ENCODE measurements at regions not wholly inside any gene's neighbourhood (a gene's known extent, or its start where the extent isn't known, plus 50 kb on each side); places are given as distances from the start of the nearest gene placed in this dataset.

DNA sequence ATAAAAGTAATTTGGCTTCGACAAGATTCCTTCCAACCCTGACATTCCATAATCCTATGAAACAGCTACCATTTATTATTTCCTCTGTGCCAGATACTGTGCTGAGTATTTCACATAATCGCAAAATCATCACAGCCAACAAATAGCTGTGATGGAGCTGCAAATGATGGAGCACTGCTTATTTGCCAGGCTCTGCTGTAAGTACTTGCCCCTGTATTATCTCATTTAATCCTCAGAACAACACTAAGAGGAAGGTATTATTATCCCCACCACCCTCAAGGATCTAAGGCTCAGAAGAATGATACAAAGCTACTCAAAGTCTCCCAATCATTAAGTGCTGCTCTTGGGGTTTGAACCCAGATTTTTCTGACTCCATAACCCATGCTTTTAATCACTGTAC is 145.5 kb downstream of the CCDC34 start:
- Histone ChIP-seq H2AFZ (ENCODE audit: low read depth) (no peak overlapping the region), H3F3A (replicated peaks; ENCODE audit: insufficient read depth) (peaks cover 31% of the 10 kb centered on the region), H3K4me2 (peak overlapping the region; percentile 77), H3K4me1 (ENCODE audit: control insufficient read depth in 1 of 2, insufficient read depth in 2 of 2, low read depth in 1 of 2, low read length in 1 of 2) (peaks cover 24 to 65% of the 10 kb centered on the region in 2 experiments), H3K4me3 (ENCODE audit: low read depth in 2 of 2, low read length in 1 of 2) (no peak overlapping the region; a peak in 1 of 4 replicates), H3K27ac (ENCODE audit: low read depth in 2 of 2, low read length in 1 of 2) (peak overlapping the region; percentile 25 to 99; a peak in 3 of 4 replicates), H3K27me3 (ENCODE audit: insufficient read depth) (no peaks in the 10 kb centered on the region), H3K79me2 (ENCODE audit: insufficient read depth) (no peaks in the 10 kb centered on the region), H3K9me3 (no peaks in the 10 kb centered on the region), H4K20me1 (ENCODE audit: insufficient read depth) (no peaks in the 10 kb centered on the region), H3K9me2 (no peaks in the 10 kb centered on the region), H3K9ac (peak overlapping the region; percentile 73), H3K36me3 (replicated peaks in 1 of 2; ENCODE audit: control insufficient read depth in 1 of 2, insufficient read depth in 2 of 2, low read length in 1 of 2) (no peaks in the 10 kb centered on the region)
- CTCF ChIA-PET = interaction anchor here (1.2 to 2.3 kb wide), 2 partner anchors 13 to 268 kb away, joined by 6 to 7 read pairs; no protein-coding TSS in a partner anchor
- WGBS (ENCODE audit: low lambda C conversion rate) = 94% methylated on average over 2 of the region's 2 CpGs
- DNase-seq = no peak
- POLR2A ChIA-PET = no interaction called here
- TF ChIP-seq, protein P1, sequence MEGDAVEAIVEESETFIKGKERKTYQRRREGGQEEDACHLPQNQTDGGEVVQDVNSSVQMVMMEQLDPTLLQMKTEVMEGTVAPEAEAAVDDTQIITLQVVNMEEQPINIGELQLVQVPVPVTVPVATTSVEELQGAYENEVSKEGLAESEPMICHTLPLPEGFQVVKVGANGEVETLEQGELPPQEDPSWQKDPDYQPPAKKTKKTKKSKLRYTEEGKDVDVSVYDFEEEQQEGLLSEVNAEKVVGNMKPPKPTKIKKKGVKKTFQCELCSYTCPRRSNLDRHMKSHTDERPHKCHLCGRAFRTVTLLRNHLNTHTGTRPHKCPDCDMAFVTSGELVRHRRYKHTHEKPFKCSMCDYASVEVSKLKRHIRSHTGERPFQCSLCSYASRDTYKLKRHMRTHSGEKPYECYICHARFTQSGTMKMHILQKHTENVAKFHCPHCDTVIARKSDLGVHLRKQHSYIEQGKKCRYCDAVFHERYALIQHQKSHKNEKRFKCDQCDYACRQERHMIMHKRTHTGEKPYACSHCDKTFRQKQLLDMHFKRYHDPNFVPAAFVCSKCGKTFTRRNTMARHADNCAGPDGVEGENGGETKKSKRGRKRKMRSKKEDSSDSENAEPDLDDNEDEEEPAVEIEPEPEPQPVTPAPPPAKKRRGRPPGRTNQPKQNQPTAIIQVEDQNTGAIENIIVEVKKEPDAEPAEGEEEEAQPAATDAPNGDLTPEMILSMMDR (IDR thresholded peaks at IDR 0.05) = no peak
- TF ChIP-seq USF1 (IDR thresholded peaks at IDR 0.05; ENCODE audit: borderline replicate concordance, low read depth) (no peak), FOXJ3 (CRISPR knock-in tag; IDR thresholded peaks at IDR 0.05) (no peak), TCF12 (IDR thresholded peaks at IDR 0.05) (no peak), TEAD4 (IDR thresholded peaks at IDR 0.05; ENCODE audit: borderline replicate concordance, insufficient read depth) (no peak), EP300 (IDR thresholded peaks at IDR 0.05; ENCODE audit: borderline replicate concordance in 1 of 2, low read depth in 1 of 2, low read length in 1 of 2) (no peak), RCOR1 (IDR thresholded peaks at IDR 0.05; ENCODE audit: low read length) (no peak)
- TF ChIP-seq, protein P2, sequence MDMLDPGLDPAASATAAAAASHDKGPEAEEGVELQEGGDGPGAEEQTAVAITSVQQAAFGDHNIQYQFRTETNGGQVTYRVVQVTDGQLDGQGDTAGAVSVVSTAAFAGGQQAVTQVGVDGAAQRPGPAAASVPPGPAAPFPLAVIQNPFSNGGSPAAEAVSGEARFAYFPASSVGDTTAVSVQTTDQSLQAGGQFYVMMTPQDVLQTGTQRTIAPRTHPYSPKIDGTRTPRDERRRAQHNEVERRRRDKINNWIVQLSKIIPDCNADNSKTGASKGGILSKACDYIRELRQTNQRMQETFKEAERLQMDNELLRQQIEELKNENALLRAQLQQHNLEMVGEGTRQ (IDR thresholded peaks at IDR 0.05; ENCODE audit: borderline replicate concordance, low read depth, low read length) = no peak

GRCh38 chr11:27216270-27217149 is 146.5 kb downstream of the CCDC34 start:
- Histone ChIP-seq H3K9me2 (no peaks in the 10 kb centered on the region), H3K9me3 (no peaks in the 10 kb centered on the region), H3K4me2 (peak overlapping the region; percentile 17; the same call in 1 of the 2 replicates), H3K36me3 (replicated peaks in 1 of 2; ENCODE audit: control insufficient read depth in 1 of 2, insufficient read depth in 2 of 2, low read length in 1 of 2) (no peaks in the 10 kb centered on the region), H3K4me1 (ENCODE audit: control insufficient read depth in 1 of 2, insufficient read depth in 2 of 2, low read depth in 1 of 2, low read length in 1 of 2) (peaks cover 24 to 74% of the 10 kb centered on the region in 2 experiments), H3K9ac (0 out of 2 replicates have a peak overlapping the region, but pooled peaks have one; percentile 14), H4K20me1 (ENCODE audit: insufficient read depth) (no peaks in the 10 kb centered on the region), H3F3A (replicated peaks; ENCODE audit: insufficient read depth) (peaks cover 31% of the 10 kb centered on the region), H3K79me2 (ENCODE audit: insufficient read depth) (no peaks in the 10 kb centered on the region), H2AFZ (ENCODE audit: low read depth) (no peak overlapping the region; the same call in 1 of the 2 replicates), H3K27ac (ENCODE audit: low read depth in 2 of 2, low read length in 1 of 2) (peak overlapping the region; percentile 69 to 99), H3K27me3 (ENCODE audit: insufficient read depth) (no peaks in the 10 kb centered on the region), H3K4me3 (ENCODE audit: low read depth in 2 of 2, low read length in 1 of 2) (no peak overlapping the region)
- 14% methylated on average over 4 of the region's 5 CpGs for WGBS (ENCODE audit: low lambda C conversion rate)
- POLR2A ChIA-PET = no interaction called here
- CTCF ChIA-PET = interaction anchor here (0.7 to 2.3 kb wide), 4 partner anchors 14 to 269 kb away, joined by 3 to 9 read pairs (median 6); no protein-coding TSS in a partner anchor
- peak; percentile 59 for DNase-seq
- TF ChIP-seq CHD2 (IDR thresholded peaks at IDR 0.05; ENCODE audit: low read length, partially characterized antibody) (peak; percentile 7), EP300 (IDR thresholded peaks at IDR 0.05; ENCODE audit: borderline replicate concordance in 1 of 2, low read depth in 1 of 2, low read length in 1 of 2) (peak; percentile 36 to 58; a peak in 1 of 4 replicates), SIN3A (IDR thresholded peaks at IDR 0.05; ENCODE audit: borderline replicate concordance, low read depth, low read length) (no peak), RFX5 (IDR thresholded peaks at IDR 0.05; ENCODE audit: low read length) (no peak), GATA2 (CRISPR knock-in tag; IDR thresholded peaks at IDR 0.05) (no peak), TEAD4 (IDR thresholded peaks at IDR 0.05; ENCODE audit: borderline replicate concordance, insufficient read depth) (no peak), MAX (IDR thresholded peaks at IDR 0.05; ENCODE audit: low read depth) (0 out of 2 replicates have a peak, but pooled peaks have one; percentile 25), RAD21 (IDR thresholded peaks at IDR 0.05; ENCODE audit: low read length) (no peak), JUND (IDR thresholded peaks at IDR 0.05) (0 out of 2 replicates have a peak, but pooled peaks have one; percentile 7), MEF2A (IDR thresholded peaks at IDR 0.05; ENCODE audit: borderline replicate concordance, low read depth) (no peak), USF1 (IDR thresholded peaks at IDR 0.05; ENCODE audit: borderline replicate concordance, low read depth) (no peak)
- TF ChIP-seq, protein P3, sequence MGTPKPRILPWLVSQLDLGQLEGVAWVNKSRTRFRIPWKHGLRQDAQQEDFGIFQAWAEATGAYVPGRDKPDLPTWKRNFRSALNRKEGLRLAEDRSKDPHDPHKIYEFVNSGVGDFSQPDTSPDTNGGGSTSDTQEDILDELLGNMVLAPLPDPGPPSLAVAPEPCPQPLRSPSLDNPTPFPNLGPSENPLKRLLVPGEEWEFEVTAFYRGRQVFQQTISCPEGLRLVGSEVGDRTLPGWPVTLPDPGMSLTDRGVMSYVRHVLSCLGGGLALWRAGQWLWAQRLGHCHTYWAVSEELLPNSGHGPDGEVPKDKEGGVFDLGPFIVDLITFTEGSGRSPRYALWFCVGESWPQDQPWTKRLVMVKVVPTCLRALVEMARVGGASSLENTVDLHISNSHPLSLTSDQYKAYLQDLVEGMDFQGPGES (IDR thresholded peaks at IDR 0.05; ENCODE audit: low read depth, low read length) = no peak
- TF ChIP-seq, protein P2 (IDR thresholded peaks at IDR 0.05; ENCODE audit: borderline replicate concordance, low read depth, low read length) = no peak

All from SK-N-SH (cell line).